ENCODE measurements at regions not wholly inside any gene's neighbourhood (a gene's known extent, or its start where the extent isn't known, plus 50 kb on each side); places are given as distances from the start of the nearest gene placed in this dataset.

GRCh38 chr11:105297463-105297862 lies 157.9 kb upstream of the CARD18 start:
- WGBS (ENCODE audit: insufficient coverage, low coverage, missing lambda C conversion rate), result 23% methylated on average over 2 of the region's 2 CpGs
- no peak overlapping the region for H3K27ac ChIP-seq (ENCODE audit: extremely low read depth, low read depth, low read length)
- TF ChIP-seq DLX4 (CRISPR knock-in tag; IDR thresholded peaks at IDR 0.05) (no peak), GTF2A2 (tag; IDR thresholded peaks at IDR 0.05) (no peak), SP2 (IDR thresholded peaks at IDR 0.05; ENCODE audit: extremely low read depth, low read depth, low read length, poor library complexity, severe bottlenecking) (no peak), ZNF586 (CRISPR knock-in tag; conservative IDR thresholded peaks at IDR 0.05) (no peak), ZNF395 (CRISPR knock-in tag; IDR thresholded peaks at IDR 0.05) (no peak), HNRNPLL (IDR thresholded peaks at IDR 0.05; ENCODE audit: low read depth, low read length, poor library complexity, severe bottlenecking) (no peak), ARID2 (IDR thresholded peaks at IDR 0.05) (no peak), SIRT6 (IDR thresholded peaks at IDR 0.05; ENCODE audit: low read depth, low read length) (no peak), PTRF (tag; IDR thresholded peaks at IDR 0.05) (no peak), RERE (CRISPR knock-in tag; IDR thresholded peaks at IDR 0.05; ENCODE audit: borderline replicate concordance) (no peak), HDAC1 (IDR thresholded peaks at IDR 0.05) (no peak), CREB3L1 (IDR thresholded peaks at IDR 0.05; ENCODE audit: borderline replicate concordance, low read depth) (no peak), FOXJ2 (tag; IDR thresholded peaks at IDR 0.05) (no peak)

More at GRCh38 chr11:105297463-105297862, 157.9 kb upstream of the CARD18 start:
- in situ Hi-C loops (cut with MboI) (no loop called here), intact Hi-C loops (cut with micrococcal nuclease) (no loop called here)
- Histone ChIP-seq H3K27me3 (ENCODE audit: control insufficient read depth in 2 of 2, insufficient read depth in 2 of 2, low read length in 2 of 2) (no peaks in the 10 kb centered on the region), H3K79me2 (ENCODE audit: control insufficient read depth, insufficient read depth, low read length) (no peaks in the 10 kb centered on the region), H4K20me1 (replicated peaks; ENCODE audit: control insufficient read depth, insufficient read depth, low read length) (no peaks in the 10 kb centered on the region), H3K9me3 (replicated peaks; ENCODE audit: control insufficient read depth, insufficient read depth, low read depth, low read length) (0 out of 2 replicates have a peak, but pooled peaks cover 4% of the 10 kb centered on the region), H3K4me2 (ENCODE audit: insufficient read depth, low read length) (no peak overlapping the region), H3K4me3 (no peak overlapping the region), H3K9me1 (ENCODE audit: control insufficient read depth, insufficient read depth, low read length) (no peaks in the 10 kb centered on the region), H3K9ac (ENCODE audit: insufficient read depth in 1 of 2, low read depth in 2 of 2, low read length in 2 of 2) (no peak overlapping the region), H3K4me1 (replicated peaks in 1 of 2; ENCODE audit: control insufficient read depth in 2 of 2, insufficient read depth in 2 of 2, low read length in 2 of 2) (no peaks in the 10 kb centered on the region), H3K36me3 (ENCODE audit: control insufficient read depth, insufficient read depth, low read length) (no peaks in the 10 kb centered on the region), H2AFZ (ENCODE audit: low read depth, low read length) (no peak overlapping the region)
- ChIA-PET POLR2A (no interaction called here), CTCF (ENCODE audit: low intra/inter-chr PET ratio) (no interaction called here)
- ATAC-seq, result no peak
- BruUV-seq (replicated peaks), result no TSS peak
- no peak for FAIRE-seq
- no peak for DNase-seq (ENCODE audit: extremely low read depth in 1 of 4, low spot score in 3 of 4)
